ENCODE measurements at regions not wholly inside any gene's neighbourhood (a gene's known extent, or its start where the extent isn't known, plus 50 kb on each side); places are given as distances from the start of the nearest gene placed in this dataset.

DNA sequence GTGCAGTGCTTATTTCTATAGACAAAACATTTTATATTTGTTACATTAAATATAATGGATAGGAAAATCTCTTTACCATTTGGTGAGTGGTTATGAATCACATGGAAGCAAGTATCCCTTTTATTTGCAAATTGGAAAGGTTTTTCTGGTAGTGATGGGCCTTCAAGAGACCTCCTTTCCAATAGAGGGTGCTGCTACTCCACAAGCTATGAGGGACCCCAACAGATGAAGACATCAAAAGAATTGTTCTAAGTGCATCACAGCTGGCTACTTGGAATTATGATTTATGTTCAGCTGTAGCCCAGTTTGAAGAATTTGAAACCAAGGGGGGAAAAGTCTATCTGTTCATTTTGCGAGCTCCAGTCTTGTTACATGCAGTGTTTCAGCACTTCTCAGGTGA lies 493.7 kb upstream of the SGCD start:
- H3K4me3 Mint-ChIP-seq, result no peak overlapping the region
- peaks cover under 1% of the 10 kb centered on the region for H3K9me3 Mint-ChIP-seq
- H3K36me3 Mint-ChIP-seq (ENCODE audit: low read depth), result no peaks in the 10 kb centered on the region
- H3K4me1 Mint-ChIP-seq, result no peaks in the 10 kb centered on the region
- no peak overlapping the region for H3K9ac ChIP-seq (ENCODE audit: extremely low read depth, low read length, poor library complexity, severe bottlenecking)
- 89 to 94% methylated on average over 1 of the region's 1 CpG for WGBS, 2 experiments (ENCODE audit: insufficient coverage in 1 of 2, insufficient read length in 1 of 2)
- no peaks in the 10 kb centered on the region for H3K36me3 ChIP-seq (ENCODE audit: control insufficient read depth, insufficient read depth, low read length)
- H3K27ac ChIP-seq (ENCODE audit: low read depth, low read length), result no peak overlapping the region
- H3K27me3 Mint-ChIP-seq (ENCODE audit: insufficient read depth), result peaks cover 3% of the 10 kb centered on the region
- H3K4me1 ChIP-seq (ENCODE audit: control insufficient read depth, insufficient read depth, low read length), result no peaks in the 10 kb centered on the region
- DNase-seq, result no peak
- TF ChIP-seq, protein P1, sequence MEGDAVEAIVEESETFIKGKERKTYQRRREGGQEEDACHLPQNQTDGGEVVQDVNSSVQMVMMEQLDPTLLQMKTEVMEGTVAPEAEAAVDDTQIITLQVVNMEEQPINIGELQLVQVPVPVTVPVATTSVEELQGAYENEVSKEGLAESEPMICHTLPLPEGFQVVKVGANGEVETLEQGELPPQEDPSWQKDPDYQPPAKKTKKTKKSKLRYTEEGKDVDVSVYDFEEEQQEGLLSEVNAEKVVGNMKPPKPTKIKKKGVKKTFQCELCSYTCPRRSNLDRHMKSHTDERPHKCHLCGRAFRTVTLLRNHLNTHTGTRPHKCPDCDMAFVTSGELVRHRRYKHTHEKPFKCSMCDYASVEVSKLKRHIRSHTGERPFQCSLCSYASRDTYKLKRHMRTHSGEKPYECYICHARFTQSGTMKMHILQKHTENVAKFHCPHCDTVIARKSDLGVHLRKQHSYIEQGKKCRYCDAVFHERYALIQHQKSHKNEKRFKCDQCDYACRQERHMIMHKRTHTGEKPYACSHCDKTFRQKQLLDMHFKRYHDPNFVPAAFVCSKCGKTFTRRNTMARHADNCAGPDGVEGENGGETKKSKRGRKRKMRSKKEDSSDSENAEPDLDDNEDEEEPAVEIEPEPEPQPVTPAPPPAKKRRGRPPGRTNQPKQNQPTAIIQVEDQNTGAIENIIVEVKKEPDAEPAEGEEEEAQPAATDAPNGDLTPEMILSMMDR (conservative IDR thresholded peaks at IDR 0.05), result peak; percentile 64
- no peak overlapping the region for H3K4me3 ChIP-seq (ENCODE audit: low read length)
- no peaks in the 10 kb centered on the region for H3K9me3 ChIP-seq (ENCODE audit: control insufficient read depth, low read length)
- no peaks in the 10 kb centered on the region for H3K27me3 ChIP-seq (ENCODE audit: control insufficient read depth, insufficient read depth, low read length, poor library complexity, severe bottlenecking)
- no peak overlapping the region for H3K27ac Mint-ChIP-seq

DNA sequence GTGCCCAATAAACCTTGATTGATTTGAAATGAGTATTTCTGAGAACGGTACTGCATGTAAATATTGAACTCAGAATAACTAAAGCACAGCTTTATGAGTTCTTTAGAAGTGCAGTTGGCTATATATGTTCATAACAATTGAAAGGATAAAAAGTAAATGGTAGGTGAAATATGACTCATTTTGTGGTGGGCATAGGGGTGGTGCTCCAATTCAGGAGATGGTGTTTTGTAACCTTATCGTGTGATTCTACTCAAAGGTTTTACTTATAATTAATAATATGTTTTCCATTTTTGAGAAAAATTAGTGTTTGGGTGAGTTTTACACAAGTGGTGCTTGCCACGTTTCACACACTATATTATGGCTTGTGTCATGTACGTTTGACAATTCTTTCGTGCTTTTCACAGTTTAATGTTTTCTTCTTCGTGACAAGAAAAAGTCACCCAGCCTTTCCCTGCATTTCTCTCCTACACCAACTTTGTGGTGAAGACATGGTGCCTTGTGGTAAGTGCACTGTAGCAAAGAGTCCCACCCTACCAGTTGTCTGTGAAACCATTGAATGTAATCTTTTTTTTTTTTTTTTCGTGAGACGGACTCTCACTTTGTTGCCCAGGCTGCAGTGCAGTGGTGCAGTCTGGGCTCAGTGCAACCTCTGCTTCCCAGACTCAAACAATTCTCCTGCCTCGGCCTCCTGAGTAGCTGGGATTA lies 492.5 kb upstream of the SGCD start:
- TF ChIP-seq, protein P1 (conservative IDR thresholded peaks at IDR 0.05), result no peak
- Histone ChIP-seq H3K27ac (ENCODE audit: low read depth, low read length) (no peak overlapping the region), H3K9me3 (ENCODE audit: control insufficient read depth, low read length) (no peaks in the 10 kb centered on the region), H3K36me3 (ENCODE audit: control insufficient read depth, insufficient read depth, low read length) (no peaks in the 10 kb centered on the region), H3K4me3 (ENCODE audit: low read length) (no peak overlapping the region), H3K4me1 (ENCODE audit: control insufficient read depth, insufficient read depth, low read length) (no peaks in the 10 kb centered on the region), H3K9ac (ENCODE audit: extremely low read depth, low read length, poor library complexity, severe bottlenecking) (no peak overlapping the region), H3K27me3 (ENCODE audit: control insufficient read depth, insufficient read depth, low read length, poor library complexity, severe bottlenecking) (no peaks in the 10 kb centered on the region)
- H3K4me3 Mint-ChIP-seq, result no peak overlapping the region
- no peaks in the 10 kb centered on the region for H3K36me3 Mint-ChIP-seq (ENCODE audit: low read depth)
- 94 to 96% methylated on average over 3 to 9 of the region's 9 CpGs for WGBS, 2 experiments (ENCODE audit: insufficient coverage in 1 of 2, insufficient read length in 1 of 2)
- no peak for DNase-seq
- peaks cover 3% of the 10 kb centered on the region for H3K27me3 Mint-ChIP-seq (ENCODE audit: insufficient read depth)
- peaks cover 3% of the 10 kb centered on the region for H3K9me3 Mint-ChIP-seq
- H3K27ac Mint-ChIP-seq, result no peak overlapping the region
- H3K4me1 Mint-ChIP-seq, result no peaks in the 10 kb centered on the region

DNA sequence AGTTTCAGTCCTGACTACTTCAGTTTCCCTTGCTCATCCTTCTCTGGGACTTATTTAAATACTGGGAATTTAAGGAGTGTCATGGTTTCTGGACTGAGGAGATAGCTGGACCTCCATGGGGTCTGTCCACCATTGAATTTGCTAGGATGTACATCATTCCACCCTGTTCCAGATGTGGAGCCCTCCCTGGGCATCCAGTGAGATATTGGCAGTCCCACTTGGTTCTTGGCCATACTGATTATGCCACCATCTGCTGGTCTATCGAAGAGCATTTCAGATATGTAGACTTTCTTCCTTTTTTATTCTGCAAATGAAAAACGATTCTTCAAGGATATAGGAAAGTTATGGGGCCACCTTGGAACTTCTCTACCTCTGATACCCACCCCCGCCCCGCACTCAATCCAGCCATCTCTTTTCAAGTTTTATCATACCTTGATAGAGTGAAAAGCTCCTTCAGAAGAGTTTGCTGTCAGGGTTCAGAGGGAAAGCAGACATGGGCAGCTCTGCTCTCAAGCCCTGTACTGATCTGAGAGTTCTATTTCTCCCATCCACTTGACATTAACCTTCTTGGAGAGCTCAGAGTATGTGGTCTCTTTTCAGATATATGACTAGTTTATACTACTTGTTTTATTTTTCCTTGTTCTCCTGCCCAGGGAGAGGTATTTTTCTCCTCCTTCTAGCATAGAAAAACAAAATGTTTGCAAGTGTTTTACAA lies 490.7 kb upstream of the SGCD start:
- Histone ChIP-seq H3K9me3 (ENCODE audit: control insufficient read depth, low read length) (no peaks in the 10 kb centered on the region), H3K36me3 (ENCODE audit: control insufficient read depth, insufficient read depth, low read length) (no peaks in the 10 kb centered on the region), H3K4me1 (ENCODE audit: control insufficient read depth, insufficient read depth, low read length) (no peaks in the 10 kb centered on the region), H3K27ac (ENCODE audit: low read depth, low read length) (no peak overlapping the region), H3K9ac (ENCODE audit: extremely low read depth, low read length, poor library complexity, severe bottlenecking) (no peak overlapping the region), H3K4me3 (ENCODE audit: low read length) (no peak overlapping the region), H3K27me3 (ENCODE audit: control insufficient read depth, insufficient read depth, low read length, poor library complexity, severe bottlenecking) (no peaks in the 10 kb centered on the region)
- H3K27me3 Mint-ChIP-seq (ENCODE audit: insufficient read depth), result peaks cover under 1% of the 10 kb centered on the region
- H3K4me1 Mint-ChIP-seq, result no peaks in the 10 kb centered on the region
- no peaks in the 10 kb centered on the region for H3K36me3 Mint-ChIP-seq (ENCODE audit: low read depth)
- no peak for DNase-seq
- no peak overlapping the region for H3K4me3 Mint-ChIP-seq
- TF ChIP-seq, protein P1 (conservative IDR thresholded peaks at IDR 0.05), result no peak
- H3K9me3 Mint-ChIP-seq, result peaks cover 3% of the 10 kb centered on the region
- 85 to 100% methylated on average over 1 to 4 of the region's 4 CpGs for WGBS, 2 experiments (ENCODE audit: insufficient coverage in 1 of 2, insufficient read length in 1 of 2)
- no peak overlapping the region for H3K27ac Mint-ChIP-seq
